H1 (cell line): ENCODE measurements at regions not wholly inside any gene's neighbourhood (a gene's known extent, or its start where the extent isn't known, plus 50 kb on each side); places are given as distances from the start of the nearest gene placed in this dataset.

Source experiments
- CTCF ChIA-PET: fragments of 300-600 bp; sonication (Branson Sonifier 250); formaldehyde crosslinking; loops from one replicate; lab custom pipeline; 2021; ENCODE audit not compliant: partially characterized antibody; lab: Charles Lee
- POLR2A ChIA-PET: fragments of 300-600 bp; sonication (Branson Sonifier 250); formaldehyde crosslinking; loops from one replicate; lab custom pipeline; 2021; ENCODE audit warnings: inconsistent platforms; ENCODE audit not compliant: partially characterized antibody; lab: Charles Lee
- DNase-seq, 2 experiments: peaks; one replicate each; pipeline versions ENCODE4 v3.0.0 to v3.0.0-alpha.2; 2010 to 2022; ENCODE audit warnings: low spot score in 2 of 2, low read depth in 1 of 2, mixed read lengths in 1 of 2
- FAIRE-seq: peaks from 2 replicates; lab custom pipeline; 2011; peaks lifted over from hg19 to GRCh38; lab: Jason Lieb, UNC
- H2AFZ ChIP-seq: 2 replicates; pipeline ENCODE4 v1.8.1; 2012; ENCODE audit warnings: low read length, inconsistent platforms
- H2AK5ac ChIP-seq: 2 replicates; pipeline ENCODE4 v1.6.1; 2013; ENCODE audit warnings: low read depth, low read length
- H2BK120ac ChIP-seq: replicated peaks from 2 replicates; pipeline ENCODE3; 2013; ENCODE audit warnings: low read depth, low read length, inconsistent platforms
- H2BK12ac ChIP-seq: 2 replicates; pipeline ENCODE4 v1.6.1; 2013; ENCODE audit warnings: low read depth, low read length
- H2BK15ac ChIP-seq: 2 replicates; pipeline ENCODE4 v1.6.1; 2013; ENCODE audit warnings: low read length
- H2BK20ac ChIP-seq: 2 replicates; pipeline ENCODE4 v1.6.1; 2013; ENCODE audit warnings: low read length
- H2BK5ac ChIP-seq: 2 replicates; pipeline ENCODE4 v1.6.1; 2013; ENCODE audit warnings: low read depth, low read length
- H3K14ac ChIP-seq: 2 replicates; pipeline ENCODE4 v1.6.1; 2013; ENCODE audit warnings: inconsistent platforms; ENCODE audit not compliant: insufficient read length
- H3K18ac ChIP-seq: 2 replicates; pipeline ENCODE4 v1.6.1; 2013; ENCODE audit warnings: low read length; ENCODE audit errors: extremely low read depth
- H3K23ac ChIP-seq: 2 replicates; pipeline ENCODE4 v1.6.1; 2013; ENCODE audit warnings: inconsistent platforms; ENCODE audit not compliant: insufficient read length
- H3K23me2 ChIP-seq: 2 replicates; pipeline ENCODE4 v1.6.1; 2013; ENCODE audit warnings: low read depth, low read length
- H3K27ac ChIP-seq: 2 replicates; pipeline ENCODE4 v1.6.1; 2011; ENCODE audit warnings: low read depth, low read length, inconsistent platforms
- H3K27me3 ChIP-seq, 4 experiments: replicated peaks in 1 of 4; 1 replicate in 1 of 4; 2 replicates in 3 of 4; pipeline versions ENCODE4 v1.6.1 to v1.8.1; 2011 to 2013; ENCODE audit warnings: low read length in 3 of 4, mild to moderate bottlenecking in 3 of 4, inconsistent platforms in 2 of 4, mixed read lengths in 2 of 4, moderate library complexity in 1 of 4; ENCODE audit not compliant: control insufficient read depth in 3 of 4, insufficient read depth in 3 of 4; ENCODE audit errors: extremely low read depth in 1 of 4
- H3K36me3 ChIP-seq, 4 experiments: 2 replicates each; pipeline versions ENCODE4 v1.6.1 to v1.8.1; 2011 to 2013; ENCODE audit warnings: mild to moderate bottlenecking in 4 of 4, low read length in 3 of 4, moderate library complexity in 2 of 4, control low read depth in 1 of 4, inconsistent platforms in 1 of 4; ENCODE audit not compliant: insufficient read depth in 4 of 4, control insufficient read depth in 2 of 4
- H3K4ac ChIP-seq: replicated peaks from 2 replicates; pipeline ENCODE3; 2013; ENCODE audit warnings: low read length, low read depth, mixed read lengths, inconsistent platforms; ENCODE audit not compliant: insufficient read length
- H3K4me1 ChIP-seq, 4 experiments: replicated peaks in 1 of 4; 1 replicate in 1 of 4; 2 replicates in 3 of 4; pipeline versions ENCODE4 v1.6.1 to v1.8.1; 2011 to 2013; ENCODE audit warnings: low read length in 3 of 4, inconsistent platforms in 2 of 4, mixed read lengths in 1 of 4; ENCODE audit not compliant: insufficient read depth in 4 of 4, control insufficient read depth in 3 of 4
- H3K4me2 ChIP-seq, 2 experiments: 2 replicates each; pipeline versions ENCODE4 v1.6.1 to v1.8.1; 2011 to 2013; ENCODE audit warnings: low read depth in 2 of 2, low read length in 2 of 2, control low read depth in 1 of 2, inconsistent platforms in 1 of 2, mild to moderate bottlenecking in 1 of 2; ENCODE audit not compliant: insufficient read depth in 1 of 2
- H3K4me3 ChIP-seq, 4 experiments: fragments of 200-600, 300-600 bp in 1 of 4; sonication (generic), shearing (Covaris generic), sonication (Bioruptor Twin) in 1 of 4; 2 replicates each; pipeline versions ENCODE4 v1.5.1 to v1.8.1; 2011 to 2016; ENCODE audit warnings: low read length in 4 of 4, low read depth in 3 of 4, control low read depth in 2 of 4, inconsistent platforms in 2 of 4, mild to moderate bottlenecking in 2 of 4, mixed read lengths in 1 of 4, moderate library complexity in 1 of 4; ENCODE audit not compliant: insufficient read depth in 2 of 4; ENCODE audit errors: extremely low read depth in 1 of 4
- H3K56ac ChIP-seq: replicated peaks from 2 replicates; pipeline ENCODE3; 2013; ENCODE audit warnings: low read depth, mild to moderate bottlenecking, mixed read lengths, low read length, inconsistent platforms; ENCODE audit not compliant: insufficient read length
- H3K79me1 ChIP-seq: 2 replicates; pipeline ENCODE4 v1.6.1; 2013; ENCODE audit warnings: low read depth, low read length, control low read depth
- H3K79me2 ChIP-seq, 2 experiments: 2 replicates each; pipeline versions ENCODE4 v1.6.1 to v1.8.1; 2012 to 2013; ENCODE audit warnings: low read length in 2 of 2, mild to moderate bottlenecking in 2 of 2, inconsistent platforms in 1 of 2; ENCODE audit not compliant: insufficient read depth in 2 of 2, control insufficient read depth in 1 of 2
- H3K9ac ChIP-seq, 4 experiments: replicated peaks in 1 of 4; 1 replicate in 1 of 4; 2 replicates in 3 of 4; pipeline versions ENCODE4 v1.6.1 to v1.8.1; 2011 to 2013; ENCODE audit warnings: low read depth in 3 of 4, low read length in 3 of 4, control low read depth in 2 of 4, mild to moderate bottlenecking in 2 of 4, moderate library complexity in 2 of 4, inconsistent platforms in 1 of 4; ENCODE audit errors: extremely low read depth in 1 of 4
- H3K9me3 ChIP-seq, 2 experiments: 2 replicates each; pipeline versions ENCODE4 v1.6.1 to v1.8.1; 2012 to 2013; ENCODE audit warnings: mild to moderate bottlenecking in 2 of 2, moderate library complexity in 2 of 2, control low read depth in 1 of 2, inconsistent platforms in 1 of 2, low read depth in 1 of 2, low read length in 1 of 2, mixed read lengths in 1 of 2; ENCODE audit not compliant: insufficient read depth in 2 of 2
- H4K20me1 ChIP-seq, 2 experiments: replicated peaks in 1 of 2; 2 replicates each; pipeline versions ENCODE3 to v1.8.1; 2011 to 2013; ENCODE audit warnings: inconsistent platforms in 2 of 2, low read length in 2 of 2, mild to moderate bottlenecking in 1 of 2; ENCODE audit not compliant: insufficient read depth in 2 of 2, control insufficient read depth in 1 of 2
- H4K5ac ChIP-seq: 2 replicates; pipeline ENCODE4 v1.6.1; 2013; ENCODE audit warnings: low read length, low read depth, mixed read lengths, inconsistent platforms; ENCODE audit not compliant: insufficient read length
- H4K8ac ChIP-seq: 2 replicates; pipeline ENCODE4 v1.8.0; 2013; ENCODE audit warnings: mild to moderate bottlenecking, moderate library complexity, low read length, inconsistent platforms; ENCODE audit not compliant: insufficient read depth; ENCODE audit errors: extremely low read depth
- H4K91ac ChIP-seq: replicated peaks from 2 replicates; pipeline ENCODE3; 2013; ENCODE audit warnings: low read length, mixed read lengths, inconsistent platforms; ENCODE audit not compliant: insufficient read length
- ATF3 ChIP-seq: IDR thresholded peaks from 2 replicates; pipeline ENCODE4 v1.6.1; 2011; ENCODE audit warnings: low read depth, mild to moderate bottlenecking, low read length; ENCODE audit not compliant: insufficient read depth
- CTBP2 ChIP-seq: IDR thresholded peaks from 2 replicates; pipeline ENCODE4 v1.7.0; 2011; ENCODE audit warnings: borderline replicate concordance, mild to moderate bottlenecking, moderate library complexity, mixed read lengths, low read length; ENCODE audit not compliant: insufficient read depth, insufficient read length
- GTF2F1 ChIP-seq: IDR thresholded peaks from 2 replicates; pipeline ENCODE4 v1.6.1; 2012; ENCODE audit warnings: low read depth, low read length, improper control_type of control experiment, borderline replicate concordance
- HDAC6 ChIP-seq: IDR thresholded peaks from one replicate; pipeline ENCODE4 v1.7.1; 2012; ENCODE audit warnings: low read depth, mild to moderate bottlenecking, inconsistent platforms, low read length, moderate library complexity
- MAX ChIP-seq: IDR thresholded peaks from 2 replicates; pipeline ENCODE4 v1.6.1; 2012; ENCODE audit warnings: inconsistent platforms
- NRF1 ChIP-seq: IDR thresholded peaks from 2 replicates; pipeline ENCODE4 v1.6.1; 2011; ENCODE audit warnings: mild to moderate bottlenecking, low read depth, low read length, improper control_type of control experiment
- RAD21 ChIP-seq, 2 experiments: IDR thresholded peaks in 1 of 2; conservative IDR thresholded peaks in 1 of 2; 2 replicates each; pipeline ENCODE4 v1.6.1; 2011; ENCODE audit warnings: low read depth in 2 of 2, low read length in 2 of 2, improper control_type of control experiment in 1 of 2, inconsistent platforms in 1 of 2, mild to moderate bottlenecking in 1 of 2, moderate library complexity in 1 of 2
- RFX5 ChIP-seq: IDR thresholded peaks from 2 replicates; pipeline ENCODE4 v1.6.1; 2011; ENCODE audit warnings: low read depth, low read length, improper control_type of control experiment, borderline replicate concordance
- SUZ12 ChIP-seq: fragments of 200-600 bp; sonication (generic); IDR thresholded peaks from 2 replicates; pipeline ENCODE4 v1.6.1; 2012; ENCODE audit warnings: mild to moderate bottlenecking, inconsistent platforms, low read length, moderate library complexity, mixed read lengths
- TAF1 ChIP-seq: IDR thresholded peaks from 2 replicates; pipeline ENCODE4 v1.6.1; 2011; ENCODE audit warnings: mild to moderate bottlenecking, low read depth, low read length
- TBP ChIP-seq: IDR thresholded peaks from 2 replicates; pipeline ENCODE4 v1.6.1; 2011; ENCODE audit warnings: low read depth, low read length, improper control_type of control experiment
- TEAD4 ChIP-seq: IDR thresholded peaks from 2 replicates; pipeline ENCODE4 v1.6.1; 2012; ENCODE audit warnings: low read depth, low read length, inconsistent platforms, mixed read lengths
- YY1 ChIP-seq: IDR thresholded peaks from 2 replicates; pipeline ENCODE4 v1.6.1; 2011; ENCODE audit warnings: low read depth, mild to moderate bottlenecking, low read length
- ZNF274 ChIP-seq: IDR thresholded peaks from 2 replicates; pipeline ENCODE4 v1.7.0; 2012; ENCODE audit warnings: low read length, borderline replicate concordance; ENCODE audit errors: extremely low read depth
- WGBS, 2 experiments: shearing (Covaris generic) in 1 of 2; methylation state at CpG; one replicate each; pipeline versions ENCODE4 v1.1.6 to v1.1.7; 2013 to 2015; ENCODE audit warnings: low lambda C conversion rate in 2 of 2, mixed read lengths in 2 of 2, inconsistent platforms in 1 of 2, low coverage in 1 of 2, missing lambda C conversion rate in 1 of 2; ENCODE audit not compliant: insufficient replicate concordance in 2 of 2, insufficient coverage in 1 of 2, insufficient read length in 1 of 2; ENCODE audit errors: extremely low coverage in 1 of 2, missing lambda C conversion rate in 1 of 2; 5-methylcytosine and 5-hydroxymethylcytosine counted together

- Histone ChIP-seq H3K4me1 (peaks cover 0 to 8% (median 3%) of the 10 kb centered on the region in 4 experiments; a peak in 6 of 7 replicates), H2BK15ac (no peak overlapping the region), H3K36me3 (no peaks in the 10 kb centered on the region), H3K9me3 (no peaks in the 10 kb centered on the region; a peak in 1 of 4 replicates), H4K5ac (no peak overlapping the region), H2AK5ac (no peak overlapping the region), H2BK120ac (no peak overlapping the region), H2BK20ac (no peak overlapping the region), H3K14ac (no peak overlapping the region), H2AFZ (no peak overlapping the region), H3K79me2 (no peaks in the 10 kb centered on the region), H3K27me3 (no peaks in the 10 kb centered on the region), H4K8ac (no peak overlapping the region), H3K79me1 (no peaks in the 10 kb centered on the region), H4K91ac (no peak overlapping the region), H3K56ac (no peak overlapping the region), H3K23me2 (no peaks in the 10 kb centered on the region), H4K20me1 (no peaks in the 10 kb centered on the region), H2BK5ac (no peak overlapping the region), H3K4ac (no peak overlapping the region), H3K27ac (no peak overlapping the region), H3K18ac (no peak overlapping the region), H3K4me2 (no peak overlapping the region), H3K23ac (no peak overlapping the region), H2BK12ac (no peak overlapping the region), H3K4me3 (no peak overlapping the region), H3K9ac (no peak overlapping the region)
- ChIA-PET CTCF (interaction anchor here (0.5 to 1.3 kb wide), 4 partner anchors 33 to 247 kb away, joined by 3 to 5 read pairs (median 3); no protein-coding TSS in a partner anchor), POLR2A (no interaction called here)
- DNase-seq (no peak), FAIRE-seq (no peak)
- 78% methylated on average over 7 of the region's 7 CpGs; no CpG with 5 or more reads in 1 of the 2 experiments for WGBS, 2 experiments
- 0 out of 2 replicates have a peak, but pooled peaks have one; percentile 32 for TF ChIP-seq MAX
- no peak for TF ChIP-seq RFX5
- no peak for TF ChIP-seq ATF3
- TF ChIP-seq RAD21 (IDR thresholded peaks at IDR 0.05 in 1 of 2, conservative IDR thresholded peaks at IDR 0.05 in 1 of 2; ENCODE audit: low read depth in 2 of 2, low read length in 2 of 2), result peak; percentile 8 to 33; a peak in 2 of 4 replicates
- TF ChIP-seq GTF2F1, result no peak
- 0 out of 2 replicates have a peak, but pooled peaks have one; percentile 19 for TF ChIP-seq YY1
- no peak for TF ChIP-seq ZNF274
- no peak for TF ChIP-seq CTBP2
- TF ChIP-seq TBP, result no peak
- TF ChIP-seq TEAD4, result peak; percentile 90
- TF ChIP-seq NRF1, result no peak
- no peak for TF ChIP-seq HDAC6
- TF ChIP-seq SUZ12, result no peak
- no peak for TF ChIP-seq TAF1
Observed at GRCh38 chr2:136666-137065, 90.4 kb upstream of the FAM110C start.
